PC-9 (cell line): ENCODE measurements at regions not wholly inside any gene's neighbourhood (a gene's known extent, or its start where the extent isn't known, plus 50 kb on each side); places are given as distances from the start of the nearest gene placed in this dataset.

Source experiments
- BruUV-seq: library from RNA; stranded (reverse); fragments of 400-500 nt; replicated peaks from 2 replicates; lab custom pipeline; 2021; lab: Mats Ljungman, UMichigan
- CTCF ChIA-PET: fragments of 300-600 bp; sonication (Branson Sonifier 250); formaldehyde crosslinking; loops from one replicate; lab custom pipeline; 2022; ENCODE audit warnings: antibody characterized with exemption; lab: Charles Lee
- POLR2A ChIA-PET: fragments of 300-600 bp; sonication (Branson Sonifier 250); formaldehyde crosslinking; loops from one replicate; lab custom pipeline; 2022; ENCODE audit warnings: antibody characterized with exemption; ENCODE audit not compliant: unreplicated experiment; lab: Charles Lee
- DNase-seq, 2 experiments: peaks; one replicate each; pipeline versions ENCODE4 v3.0.0 to v3.0.0-alpha.2; 2015 to 2022; ENCODE audit warnings: mixed read lengths in 1 of 2
- H2AFZ ChIP-seq: fragments of 200-600 bp; sonication (generic); 2 replicates; pipeline ENCODE4 v1.8.1; 2017; ENCODE audit warnings: antibody characterized with exemption
- H3F3A ChIP-seq: fragments of 200-600 bp; sonication (generic); 2 replicates; pipeline ENCODE4 v1.8.1; 2017; ENCODE audit warnings: antibody characterized with exemption, mild to moderate bottlenecking, low read depth; ENCODE audit not compliant: insufficient read depth
- H3K27ac ChIP-seq: fragments of 200-600 bp; sonication (generic); 2 replicates; pipeline ENCODE4 v1.6.1; 2016; ENCODE audit warnings: mixed run types
- H3K27me3 ChIP-seq: fragments of 200-600 bp; sonication (generic); 2 replicates; pipeline ENCODE4 v1.6.1; 2016; ENCODE audit warnings: low read depth, mixed run types; ENCODE audit not compliant: insufficient read depth
- H3K36me3 ChIP-seq: fragments of 200-600 bp; sonication (generic); 2 replicates; pipeline ENCODE4 v1.6.1; 2016; ENCODE audit warnings: low read depth, mixed run types
- H3K4me1 ChIP-seq: fragments of 200-600 bp; sonication (generic); replicated peaks from 2 replicates; pipeline ENCODE4 v1.6.1; 2016; ENCODE audit warnings: mixed run types; ENCODE audit not compliant: insufficient read depth
- H3K4me2 ChIP-seq: fragments of 200-600 bp; sonication (generic); 2 replicates; pipeline ENCODE4 v1.6.1; 2017; ENCODE audit warnings: mixed run types
- H3K4me3 ChIP-seq: fragments of 200-600 bp; sonication (generic); 2 replicates; pipeline ENCODE4 v1.6.1; 2016; ENCODE audit warnings: mixed run types
- H3K79me2 ChIP-seq: fragments of 200-600 bp; sonication (generic); 2 replicates; pipeline ENCODE4 v1.6.1; 2017; ENCODE audit warnings: low read depth, mixed run types
- H3K9me2 ChIP-seq: fragments of 200-600 bp; sonication (generic); 2 replicates; pipeline ENCODE4 v1.8.1; 2017; ENCODE audit warnings: mild to moderate bottlenecking; ENCODE audit not compliant: insufficient read depth
- H3K9me3 ChIP-seq: fragments of 200-600 bp; sonication (generic); 2 replicates; pipeline ENCODE4 v1.8.1; 2016; ENCODE audit warnings: low read depth; ENCODE audit not compliant: insufficient read depth
- H4K20me1 ChIP-seq: fragments of 200-600 bp; sonication (generic); 2 replicates; pipeline ENCODE4 v1.8.1; 2017; ENCODE audit not compliant: insufficient read depth
- EZH2 ChIP-seq: fragments of 200-600 bp; sonication (generic); IDR thresholded peaks from 2 replicates; pipeline ENCODE4 v1.8.0; 2017; ENCODE audit warnings: antibody characterized with exemption, low read depth
- intact Hi-C: fragments of 100-400 bp; cut with micrococcal nuclease; formaldehyde crosslinking; loops from one replicate; pipeline ENCODE4 v1.10.0; 2022; ENCODE audit not compliant: unreplicated experiment
- TF ChIP-seq, protein P1 (sequence below): fragments of 200-600 bp; sonication (generic); conservative IDR thresholded peaks from 2 replicates; pipeline ENCODE4 v1.6.1; 2017; ENCODE audit warnings: mixed run types, antibody characterized with exemption, mild to moderate bottlenecking, moderate library complexity

DNA sequence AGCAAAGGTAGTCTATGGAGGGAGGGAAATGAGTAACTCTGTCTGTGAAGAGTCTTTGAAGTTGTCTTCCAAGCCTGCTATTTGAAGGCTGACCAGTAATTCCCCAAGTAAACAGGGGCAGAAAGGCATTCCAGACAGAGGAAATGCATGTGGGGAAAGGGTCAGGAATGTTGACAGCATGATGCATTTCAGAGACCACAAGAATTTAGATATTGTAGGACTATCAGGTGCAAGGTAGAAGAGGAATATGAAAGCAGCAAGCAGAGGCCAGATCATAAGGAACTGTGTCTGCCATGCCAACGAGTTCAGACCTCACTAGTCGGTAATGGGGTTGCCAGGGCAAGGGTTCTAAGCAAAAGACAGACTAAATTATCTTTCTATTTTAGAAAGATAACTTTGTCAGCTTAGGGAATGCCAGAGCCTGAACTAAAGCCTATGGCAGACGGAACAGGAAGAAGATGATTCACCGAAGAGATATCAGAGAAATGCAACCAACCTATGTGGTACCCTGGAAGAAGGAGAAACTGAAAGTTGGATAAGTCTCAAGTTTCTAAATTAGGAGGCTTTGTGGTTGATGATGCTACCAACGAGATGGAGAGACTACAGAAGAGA lies 327.0 kb upstream of the RORA start:
- Histone ChIP-seq H3K9me3 (no peaks in the 10 kb centered on the region), H3K27ac (no peak overlapping the region), H3K4me3 (no peak overlapping the region), H4K20me1 (no peaks in the 10 kb centered on the region), H3K27me3 (no peaks in the 10 kb centered on the region), H3K79me2 (no peaks in the 10 kb centered on the region), H3K9me2 (no peaks in the 10 kb centered on the region), H3K4me1 (0 out of 2 replicates have a peak, but pooled peaks cover 9% of the 10 kb centered on the region), H2AFZ (no peak overlapping the region), H3F3A (no peaks in the 10 kb centered on the region), H3K36me3 (no peaks in the 10 kb centered on the region), H3K4me2 (0 out of 2 replicates have a peak overlapping the region, but pooled peaks have one; percentile 16)
- BruUV-seq: no TSS peak
- DNase-seq: peak in 1 of 2 experiments; percentile 65
- CTCF ChIA-PET: no interaction called here
- POLR2A ChIA-PET: no interaction called here
- TF ChIP-seq, protein P1, sequence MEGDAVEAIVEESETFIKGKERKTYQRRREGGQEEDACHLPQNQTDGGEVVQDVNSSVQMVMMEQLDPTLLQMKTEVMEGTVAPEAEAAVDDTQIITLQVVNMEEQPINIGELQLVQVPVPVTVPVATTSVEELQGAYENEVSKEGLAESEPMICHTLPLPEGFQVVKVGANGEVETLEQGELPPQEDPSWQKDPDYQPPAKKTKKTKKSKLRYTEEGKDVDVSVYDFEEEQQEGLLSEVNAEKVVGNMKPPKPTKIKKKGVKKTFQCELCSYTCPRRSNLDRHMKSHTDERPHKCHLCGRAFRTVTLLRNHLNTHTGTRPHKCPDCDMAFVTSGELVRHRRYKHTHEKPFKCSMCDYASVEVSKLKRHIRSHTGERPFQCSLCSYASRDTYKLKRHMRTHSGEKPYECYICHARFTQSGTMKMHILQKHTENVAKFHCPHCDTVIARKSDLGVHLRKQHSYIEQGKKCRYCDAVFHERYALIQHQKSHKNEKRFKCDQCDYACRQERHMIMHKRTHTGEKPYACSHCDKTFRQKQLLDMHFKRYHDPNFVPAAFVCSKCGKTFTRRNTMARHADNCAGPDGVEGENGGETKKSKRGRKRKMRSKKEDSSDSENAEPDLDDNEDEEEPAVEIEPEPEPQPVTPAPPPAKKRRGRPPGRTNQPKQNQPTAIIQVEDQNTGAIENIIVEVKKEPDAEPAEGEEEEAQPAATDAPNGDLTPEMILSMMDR: no peak
- no peak for TF ChIP-seq EZH2
- intact Hi-C loops: no loop called here

DNA sequence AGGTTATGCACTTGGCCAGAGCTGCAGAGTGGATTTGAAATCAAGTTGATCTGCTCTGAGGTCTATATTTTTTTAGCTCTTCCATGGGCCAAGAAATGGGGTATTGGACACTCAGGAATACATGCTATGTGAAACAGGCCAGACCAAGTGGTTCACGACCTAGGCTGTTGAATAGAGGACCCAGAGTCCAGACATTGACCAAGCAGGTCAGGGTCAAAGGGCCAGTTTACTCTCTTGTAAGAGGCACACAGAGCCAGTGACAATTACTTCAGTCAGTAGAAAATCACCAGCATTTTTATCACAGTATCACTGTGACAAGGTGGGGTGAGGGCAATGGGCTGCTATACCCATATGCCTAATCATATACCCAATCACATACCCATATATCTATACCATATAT lies 320.6 kb upstream of the RORA start:
- POLR2A ChIA-PET: no interaction called here
- no peak overlapping the region for H3K27ac ChIP-seq
- intact Hi-C loops: no loop called here
- no peaks in the 10 kb centered on the region for H4K20me1 ChIP-seq
- BruUV-seq: no TSS peak
- H3K27me3 ChIP-seq: no peaks in the 10 kb centered on the region
- H3F3A ChIP-seq: no peaks in the 10 kb centered on the region
- no peak overlapping the region for H3K4me2 ChIP-seq
- no peaks in the 10 kb centered on the region for H3K9me2 ChIP-seq
- H3K9me3 ChIP-seq: no peaks in the 10 kb centered on the region
- H3K4me3 ChIP-seq: no peak overlapping the region
- H2AFZ ChIP-seq: no peak overlapping the region
- H3K79me2 ChIP-seq: no peaks in the 10 kb centered on the region
- no peak for TF ChIP-seq EZH2
- TF ChIP-seq, protein P1: no peak
- CTCF ChIA-PET: no interaction called here
- no peaks in the 10 kb centered on the region for H3K36me3 ChIP-seq
- DNase-seq: no peak
- no peaks in the 10 kb centered on the region for H3K4me1 ChIP-seq

DNA sequence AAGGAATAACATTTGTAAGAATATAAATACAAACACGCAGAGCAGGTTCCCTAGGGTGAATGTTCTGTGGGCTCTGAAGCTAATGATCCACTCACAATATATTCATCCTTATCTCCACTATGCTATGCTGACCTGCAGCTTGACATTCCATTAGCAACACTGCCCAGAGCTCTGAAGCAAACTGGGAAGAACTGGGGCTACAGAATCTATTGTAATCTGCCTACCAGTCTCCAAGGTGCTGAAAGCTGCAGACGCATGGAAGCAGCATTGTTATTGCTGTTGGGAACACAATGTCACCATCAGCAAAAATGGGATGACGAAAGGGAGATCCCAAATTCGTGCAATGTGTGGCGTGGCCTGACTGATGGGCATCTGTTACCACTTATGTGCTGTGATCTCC lies 316.7 kb upstream of the RORA start:
- Histone ChIP-seq H3K9me3 (no peaks in the 10 kb centered on the region), H2AFZ (no peak overlapping the region), H4K20me1 (no peaks in the 10 kb centered on the region), H3K36me3 (no peaks in the 10 kb centered on the region), H3K27me3 (no peaks in the 10 kb centered on the region), H3K4me3 (no peak overlapping the region), H3K4me2 (no peak overlapping the region), H3K27ac (no peak overlapping the region), H3K4me1 (no peaks in the 10 kb centered on the region), H3F3A (no peaks in the 10 kb centered on the region), H3K9me2 (no peaks in the 10 kb centered on the region), H3K79me2 (no peaks in the 10 kb centered on the region)
- ChIA-PET CTCF (no interaction called here), POLR2A (no interaction called here)
- intact Hi-C loops: no loop called here
- no peak for DNase-seq
- BruUV-seq: no TSS peak
- TF ChIP-seq, protein P1: no peak
- TF ChIP-seq EZH2: no peak
